ENCODE measurements at regions not wholly inside any gene's neighbourhood (a gene's known extent, or its start where the extent isn't known, plus 50 kb on each side); places are given as distances from the start of the nearest gene placed in this dataset.
"Not testable (repeated sequence)": the region's sequence is repeated elsewhere in the genome, so short reads cannot be mapped to it uniquely, and the experiment has no call there.

DNA sequence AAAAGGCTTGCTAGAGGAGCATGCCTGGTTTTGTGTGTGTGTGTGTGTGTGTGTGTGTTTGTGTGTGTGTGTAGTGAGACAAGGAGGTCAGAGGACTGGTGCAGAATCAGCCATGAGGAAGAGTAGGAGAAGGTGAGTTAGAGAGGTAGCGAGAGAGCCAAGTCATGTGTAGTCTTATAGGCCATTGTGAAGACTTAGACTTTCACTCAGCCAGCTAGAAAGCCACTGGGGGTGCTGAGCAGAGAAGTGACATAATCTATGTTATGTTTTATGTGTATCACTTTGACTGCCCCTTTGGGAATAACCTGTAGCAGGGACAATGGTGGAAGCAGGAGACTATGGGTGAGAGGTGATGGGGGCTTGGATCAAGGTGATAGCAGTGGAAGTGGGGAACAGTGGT, 180.5 kb upstream of the CLINT1 start:
- no peak overlapping the region for H3K4me2 ChIP-seq (ENCODE audit: low read length)
- H3K9me2 ChIP-seq (replicated peaks; ENCODE audit: low read length), result no peaks in the 10 kb centered on the region
- no peaks in the 10 kb centered on the region for H3K79me2 ChIP-seq (ENCODE audit: low read length)
- DNase-seq, result no peak
- H3K4me3 ChIP-seq (ENCODE audit: low read length), result no peak overlapping the region
- H3K36me3 ChIP-seq (ENCODE audit: low read depth, low read length), result no peaks in the 10 kb centered on the region
- peaks cover 13% of the 10 kb centered on the region for H3K9me3 ChIP-seq (ENCODE audit: low read length)
- H3K27me3 ChIP-seq (ENCODE audit: low read length), result no peaks in the 10 kb centered on the region
- no peaks in the 10 kb centered on the region for H3F3A ChIP-seq (ENCODE audit: low read length, unreplicated experiment)
- H3K27ac ChIP-seq (ENCODE audit: low read length), result no peak overlapping the region
- ChIA-PET CTCF (no interaction called here), POLR2A (ENCODE audit: unreplicated experiment) (no interaction called here)
- H3K9ac ChIP-seq (ENCODE audit: low read length), result no peak overlapping the region
- no peaks in the 10 kb centered on the region for H4K20me1 ChIP-seq (ENCODE audit: low read length)
- BruUV-seq (replicated peaks), result no TSS peak
- H2AFZ ChIP-seq (ENCODE audit: low read length), result no peak overlapping the region
- TF ChIP-seq, protein P1, sequence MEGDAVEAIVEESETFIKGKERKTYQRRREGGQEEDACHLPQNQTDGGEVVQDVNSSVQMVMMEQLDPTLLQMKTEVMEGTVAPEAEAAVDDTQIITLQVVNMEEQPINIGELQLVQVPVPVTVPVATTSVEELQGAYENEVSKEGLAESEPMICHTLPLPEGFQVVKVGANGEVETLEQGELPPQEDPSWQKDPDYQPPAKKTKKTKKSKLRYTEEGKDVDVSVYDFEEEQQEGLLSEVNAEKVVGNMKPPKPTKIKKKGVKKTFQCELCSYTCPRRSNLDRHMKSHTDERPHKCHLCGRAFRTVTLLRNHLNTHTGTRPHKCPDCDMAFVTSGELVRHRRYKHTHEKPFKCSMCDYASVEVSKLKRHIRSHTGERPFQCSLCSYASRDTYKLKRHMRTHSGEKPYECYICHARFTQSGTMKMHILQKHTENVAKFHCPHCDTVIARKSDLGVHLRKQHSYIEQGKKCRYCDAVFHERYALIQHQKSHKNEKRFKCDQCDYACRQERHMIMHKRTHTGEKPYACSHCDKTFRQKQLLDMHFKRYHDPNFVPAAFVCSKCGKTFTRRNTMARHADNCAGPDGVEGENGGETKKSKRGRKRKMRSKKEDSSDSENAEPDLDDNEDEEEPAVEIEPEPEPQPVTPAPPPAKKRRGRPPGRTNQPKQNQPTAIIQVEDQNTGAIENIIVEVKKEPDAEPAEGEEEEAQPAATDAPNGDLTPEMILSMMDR (conservative IDR thresholded peaks at IDR 0.05; ENCODE audit: low read depth, low read length), result no peak
- TF ChIP-seq EZH2 (IDR thresholded peaks at IDR 0.05; ENCODE audit: low read length, unreplicated experiment), result no peak
- no peak for TF ChIP-seq EZH2phosphoT487 (IDR thresholded peaks at IDR 0.05; ENCODE audit: borderline replicate concordance, low read length)
- no peak for ATAC-seq
- H3K4me1 ChIP-seq (ENCODE audit: insufficient read depth, low read length), result no peaks in the 10 kb centered on the region
- intact Hi-C loops (cut with micrococcal nuclease), result no loop called here

DNA sequence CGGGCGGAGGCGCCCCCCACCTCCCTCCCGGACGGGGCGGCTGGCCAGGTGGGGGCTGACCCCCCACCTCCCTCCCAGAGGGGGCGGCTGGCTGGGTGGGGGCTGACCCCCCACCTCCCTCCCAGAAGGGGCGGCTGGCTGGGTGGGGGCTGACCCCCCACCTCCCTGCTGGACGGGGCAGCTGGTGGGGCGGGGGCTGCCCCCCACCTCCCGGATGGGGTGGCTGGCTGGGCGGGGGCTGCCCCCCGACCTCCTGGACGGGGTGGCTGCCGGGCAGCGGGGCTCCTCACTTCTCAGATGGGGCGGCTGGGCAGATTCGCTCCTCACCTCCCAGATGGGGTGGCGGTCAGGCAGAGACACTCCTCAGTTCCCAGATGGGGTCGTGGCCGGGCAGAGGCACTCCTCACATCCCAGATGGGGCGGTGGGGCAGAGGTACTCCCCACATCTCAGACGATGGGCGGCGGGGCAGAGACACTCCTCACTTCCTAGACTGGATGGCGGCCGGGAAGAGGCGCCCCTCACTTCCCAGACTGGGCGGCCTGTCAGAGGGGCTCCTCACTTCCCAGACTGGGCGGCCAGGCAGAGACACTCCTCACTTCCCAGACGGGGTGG, 178.1 kb upstream of the CLINT1 start:
- ATAC-seq; H3K4me2 ChIP-seq (ENCODE audit: low read length); H3K27me3 ChIP-seq (ENCODE audit: low read length); H3K9me2 ChIP-seq (replicated peaks; ENCODE audit: low read length); H3K27ac ChIP-seq (ENCODE audit: low read length); BruUV-seq (replicated peaks); H3K4me1 ChIP-seq (ENCODE audit: insufficient read depth, low read length); intact Hi-C loops (cut with micrococcal nuclease); POLR2A ChIA-PET (ENCODE audit: unreplicated experiment); H3K9ac ChIP-seq (ENCODE audit: low read length); DNase-seq; H2AFZ ChIP-seq (ENCODE audit: low read length); H4K20me1 ChIP-seq (ENCODE audit: low read length); H3F3A ChIP-seq (ENCODE audit: low read length, unreplicated experiment); H3K79me2 ChIP-seq (ENCODE audit: low read length); CTCF ChIA-PET; H3K36me3 ChIP-seq (ENCODE audit: low read depth, low read length); H3K4me3 ChIP-seq (ENCODE audit: low read length): not testable (repeated sequence)
- peaks cover 22% of the 10 kb centered on the region for H3K9me3 ChIP-seq (ENCODE audit: low read length)

DNA sequence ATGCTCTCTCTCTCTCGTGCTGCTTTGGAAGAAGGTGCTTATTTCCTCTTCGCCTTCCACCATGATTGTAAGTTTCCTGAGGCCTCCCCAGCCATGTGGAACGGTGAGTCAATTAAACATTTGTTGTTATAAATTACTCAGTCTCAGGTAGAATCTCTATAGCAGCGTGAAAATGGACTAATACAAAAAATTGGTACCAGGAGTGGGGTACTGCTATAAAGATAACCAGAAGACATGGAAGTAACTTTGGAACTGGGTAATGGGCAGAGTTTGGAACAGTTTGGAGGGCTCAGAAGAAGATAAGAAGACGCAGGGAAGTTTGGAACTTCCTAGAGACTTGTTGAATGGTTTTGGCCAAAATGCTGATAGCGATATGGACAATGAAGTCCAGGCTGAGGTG, 175.6 kb upstream of the CLINT1 start:
- DNase-seq; H3K4me1 ChIP-seq (ENCODE audit: insufficient read depth, low read length); H2AFZ ChIP-seq (ENCODE audit: low read length); H3K79me2 ChIP-seq (ENCODE audit: low read length); H3K36me3 ChIP-seq (ENCODE audit: low read depth, low read length); BruUV-seq (replicated peaks); H3K9ac ChIP-seq (ENCODE audit: low read length); CTCF ChIA-PET; H3K4me3 ChIP-seq (ENCODE audit: low read length); H4K20me1 ChIP-seq (ENCODE audit: low read length); H3K9me2 ChIP-seq (replicated peaks; ENCODE audit: low read length); ATAC-seq; H3K27ac ChIP-seq (ENCODE audit: low read length); H3F3A ChIP-seq (ENCODE audit: low read length, unreplicated experiment); H3K4me2 ChIP-seq (ENCODE audit: low read length); intact Hi-C loops (cut with micrococcal nuclease); POLR2A ChIA-PET (ENCODE audit: unreplicated experiment): not testable (repeated sequence)
- H3K27me3 ChIP-seq (ENCODE audit: low read length), result peaks cover 11% of the 10 kb centered on the region; the same call in 1 of the 2 replicates
- peaks cover 22% of the 10 kb centered on the region for H3K9me3 ChIP-seq (ENCODE audit: low read length)

DNA sequence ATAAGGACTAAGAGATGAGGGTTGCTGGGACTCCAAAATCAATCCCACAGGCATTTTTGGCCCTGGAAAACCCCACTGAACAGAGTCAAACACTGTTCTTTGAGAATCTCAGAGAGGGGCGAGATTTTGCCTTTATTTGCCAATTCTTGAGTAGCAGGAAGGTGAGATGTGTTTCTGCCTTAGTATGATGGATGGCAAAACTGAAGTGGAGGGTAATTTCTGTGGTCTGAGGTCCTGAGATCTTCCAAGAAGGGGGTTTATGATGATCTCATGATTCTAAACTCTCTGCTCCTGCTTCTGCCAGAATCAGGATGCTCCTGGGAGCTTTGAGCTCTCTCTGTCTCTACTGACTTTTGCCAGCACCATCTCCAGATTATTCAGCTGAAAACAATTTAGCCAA, 174.8 kb upstream of the CLINT1 start:
- no peaks in the 10 kb centered on the region for H3K36me3 ChIP-seq (ENCODE audit: low read depth, low read length)
- ChIA-PET CTCF (no interaction called here), POLR2A (ENCODE audit: unreplicated experiment) (no interaction called here)
- no peaks in the 10 kb centered on the region for H3K79me2 ChIP-seq (ENCODE audit: low read length)
- DNase-seq (no peak), ATAC-seq (no peak)
- H3F3A ChIP-seq (ENCODE audit: low read length, unreplicated experiment), result no peaks in the 10 kb centered on the region
- no peak overlapping the region for H3K27ac ChIP-seq (ENCODE audit: low read length)
- no peak overlapping the region for H3K4me2 ChIP-seq (ENCODE audit: low read length)
- H3K27me3 ChIP-seq (ENCODE audit: low read length), result peaks cover 17% of the 10 kb centered on the region; the same call in 1 of the 2 replicates
- intact Hi-C loops (cut with micrococcal nuclease), result no loop called here
- no peak for TF ChIP-seq EZH2phosphoT487 (IDR thresholded peaks at IDR 0.05; ENCODE audit: borderline replicate concordance, low read length)
- H3K9ac ChIP-seq (ENCODE audit: low read length), result no peak overlapping the region
- no peak overlapping the region for H3K4me3 ChIP-seq (ENCODE audit: low read length)
- H4K20me1 ChIP-seq (ENCODE audit: low read length), result no peaks in the 10 kb centered on the region
- H2AFZ ChIP-seq (ENCODE audit: low read length), result no peak overlapping the region
- H3K9me3 ChIP-seq (ENCODE audit: low read length), result peaks cover 22% of the 10 kb centered on the region
- no TSS peak for BruUV-seq (replicated peaks)
- no peaks in the 10 kb centered on the region for H3K9me2 ChIP-seq (replicated peaks; ENCODE audit: low read length)
- no peaks in the 10 kb centered on the region for H3K4me1 ChIP-seq (ENCODE audit: insufficient read depth, low read length)

Measured in PC-3 (cell line).